A673 (cell line): ENCODE measurements at regions not wholly inside any gene's neighbourhood (a gene's known extent, or its start where the extent isn't known, plus 50 kb on each side); places are given as distances from the start of the nearest gene placed in this dataset.

Experiments used
- CTCF ChIP-seq: fragments of 300-800, 200-600 bp; sonication (generic); conservative IDR thresholded peaks from 2 replicates; pipeline ENCODE4 v1.5.1; 2017; ENCODE audit warnings: low read depth, mild to moderate bottlenecking, antibody characterized with exemption, low read length, moderate library complexity, mixed read lengths
- EZH2 ChIP-seq: fragments of 200-600 bp; sonication (generic); IDR thresholded peaks from 2 replicates; pipeline ENCODE4 v1.6.1; 2017; ENCODE audit warnings: borderline replicate concordance, low read depth, mild to moderate bottlenecking, mixed read lengths, antibody characterized with exemption, low read length; ENCODE audit not compliant: poor library complexity, severe bottlenecking

GRCh38 chr16:51442141-51442870 is 291.2 kb upstream of the SALL1 start:
- no peak for TF ChIP-seq CTCF
- no peak for TF ChIP-seq EZH2
